B cell (primary cell): ENCODE measurements at regions not wholly inside any gene's neighbourhood (a gene's known extent, or its start where the extent isn't known, plus 50 kb on each side); places are given as distances from the start of the nearest gene placed in this dataset.

Source experiments
- ATAC-seq: fragments of 200-7000 bp; cut with Tn5 transposase; one replicate; pipeline ENCODE4 v1.10.0; 2021; ENCODE audit warnings: low read depth, mild to moderate bottlenecking, moderate number of reproducible peaks, moderate library complexity
- CTCF ChIA-PET: fragments of 350-600 bp; sonication (Branson Sonifier 250); formaldehyde crosslinking; loops from one replicate; lab custom pipeline; 2021; ENCODE audit warnings: antibody characterized with exemption, inconsistent platforms; lab: Charles Lee
- POLR2A ChIA-PET: fragments of 350-600 bp; sonication (Branson Sonifier 250); formaldehyde crosslinking; loops from one replicate; lab custom pipeline; 2021; ENCODE audit warnings: antibody characterized with exemption; lab: Charles Lee
- DNase-seq: peaks from one replicate; pipeline ENCODE4 v3.0.0; 2013
- H2AFZ ChIP-seq: 2 replicates; pipeline ENCODE4 v1.6.1; 2012; ENCODE audit warnings: mild to moderate bottlenecking, low read depth, low read length; ENCODE audit not compliant: insufficient read depth, poor library complexity, severe bottlenecking
- H3K27ac ChIP-seq, 2 donors: 1 replicate in 1 of 2; 2 replicates in 1 of 2; pipeline ENCODE4 v1.5.1; 2012 to 2013; ENCODE audit warnings: low read length in 2 of 2, mild to moderate bottlenecking in 2 of 2, moderate library complexity in 1 of 2
- H3K27me3 ChIP-seq, 4 experiments: fragments of 200-600 bp in 1 of 4; sonication (generic) in 1 of 4; replicated peaks in 1 of 4; 1 replicate in 2 of 4; 2 replicates in 2 of 4; pipeline versions ENCODE4 v1.6.1 to v1.7.0; 2013 to 2016; ENCODE audit warnings: low read length in 3 of 4, mild to moderate bottlenecking in 2 of 4, mixed read lengths in 1 of 4, moderate library complexity in 1 of 4; ENCODE audit not compliant: insufficient read depth in 4 of 4, control insufficient read depth in 3 of 4; ENCODE audit errors: control extremely low read depth in 1 of 4
- H3K36me3 ChIP-seq, 2 experiments: replicated peaks in 1 of 2; 1 replicate in 1 of 2; 2 replicates in 1 of 2; pipeline versions ENCODE4 v1.6.1 to v1.7.1; 2013; ENCODE audit warnings: low read length in 1 of 2; ENCODE audit not compliant: insufficient read depth in 2 of 2, control insufficient read depth in 1 of 2; ENCODE audit errors: control extremely low read depth in 1 of 2, extremely low read depth in 1 of 2
- H3K4me1 ChIP-seq, 2 donors: fragments of 200-600 bp in 1 of 2; sonication (generic) in 1 of 2; 1 replicate in 1 of 2; 2 replicates in 1 of 2; pipeline versions ENCODE4 v1.5.1 to v1.6.1; 2013 to 2017; ENCODE audit warnings: low read length in 2 of 2; ENCODE audit not compliant: control insufficient read depth in 2 of 2, insufficient read depth in 2 of 2
- H3K4me2 ChIP-seq: replicated peaks from 2 replicates; pipeline ENCODE3; 2012; ENCODE audit warnings: mild to moderate bottlenecking, low read depth, low read length; ENCODE audit not compliant: poor library complexity, severe bottlenecking
- H3K4me3 ChIP-seq, 5 experiments: fragments of 200-600 bp in 1 of 5; sonication (generic) in 1 of 5; 1 replicate in 3 of 5; 2 replicates in 2 of 5; pipeline versions ENCODE4 v1.5.1 to v1.7.0; 2011 to 2016; ENCODE audit warnings: low read length in 4 of 5, mild to moderate bottlenecking in 4 of 5, low read depth in 2 of 5, control low read depth in 1 of 5, moderate library complexity in 1 of 5; ENCODE audit not compliant: insufficient read depth in 1 of 5; ENCODE audit errors: control extremely low read depth in 1 of 5, extremely low read depth in 1 of 5
- H3K79me2 ChIP-seq: fragments of 200-600 bp; sonication (generic); one replicate; pipeline ENCODE4 v1.6.0; 2016; ENCODE audit warnings: low read length; ENCODE audit not compliant: control insufficient read depth, insufficient read depth
- H3K9ac ChIP-seq: fragments of 200-600 bp; sonication (generic); 2 replicates; pipeline ENCODE4 v1.6.1; 2017; ENCODE audit warnings: mild to moderate bottlenecking, low read length, moderate library complexity
- H3K9me3 ChIP-seq, 3 donors: one replicate each; pipeline versions ENCODE4 v1.6.1 to v1.7.1; 2013; ENCODE audit warnings: low read length in 2 of 3; ENCODE audit not compliant: control insufficient read depth in 2 of 3, insufficient read depth in 1 of 3; ENCODE audit errors: control extremely low read depth in 1 of 3
- H4K20me1 ChIP-seq: 2 replicates; pipeline ENCODE4 v1.6.0; 2012; ENCODE audit warnings: mild to moderate bottlenecking, low read length; ENCODE audit not compliant: insufficient read depth, control insufficient read depth, poor library complexity, severe bottlenecking
- H3K27ac Mint-ChIP-seq: one replicate; pipeline ENCODE4 v1.8.0; 2021; ENCODE audit warnings: mixed read lengths
- H3K27me3 Mint-ChIP-seq: one replicate; pipeline ENCODE4 v1.8.0; 2021; ENCODE audit warnings: mixed read lengths
- H3K4me1 Mint-ChIP-seq: one replicate; pipeline ENCODE4 v1.8.0; 2021; ENCODE audit warnings: mixed read lengths
- H3K4me3 Mint-ChIP-seq: one replicate; pipeline ENCODE4 v1.8.0; 2021; ENCODE audit warnings: mixed read lengths
- H3K9me3 Mint-ChIP-seq: one replicate; pipeline ENCODE4 v1.8.0; 2022; ENCODE audit warnings: mixed read lengths; ENCODE audit not compliant: insufficient read depth
- CTCF ChIP-seq: fragments of 200-600 bp; IDR thresholded peaks from one replicate; pipeline ENCODE4 v1.8.0; 2022; ENCODE audit warnings: antibody characterized with exemption, mild to moderate bottlenecking
- EZH2 ChIP-seq: IDR thresholded peaks from 2 replicates; pipeline ENCODE4 v1.6.1; 2012; ENCODE audit warnings: borderline replicate concordance, low read depth, mild to moderate bottlenecking, moderate library complexity, low read length; ENCODE audit not compliant: insufficient read depth, poor library complexity, severe bottlenecking
- WGBS: methylation state at CpG from one replicate; pipeline ENCODE4 v1.1.5; 2013; ENCODE audit warnings: missing lambda C conversion rate; ENCODE audit not compliant: insufficient coverage; 5-methylcytosine and 5-hydroxymethylcytosine counted together
- intact Hi-C: fragments of 100-400 bp; cut with micrococcal nuclease; formaldehyde crosslinking; loops from one replicate; pipeline ENCODE4 v1.10.0; 2022

GRCh38 chr19:29119590-29119989, 93.4 kb downstream of the UQCRFS1 start:
- no peaks in the 10 kb centered on the region for H3K36me3 ChIP-seq
- H3K27me3 Mint-ChIP-seq = no peaks in the 10 kb centered on the region
- no peak for TF ChIP-seq EZH2
- no peak for TF ChIP-seq CTCF
- no peak overlapping the region for H3K27ac Mint-ChIP-seq
- no peaks in the 10 kb centered on the region for H3K4me1 Mint-ChIP-seq
- no peak overlapping the region for H3K27ac ChIP-seq
- no peak overlapping the region for H3K4me2 ChIP-seq
- no peak overlapping the region for H3K4me3 ChIP-seq
- peaks cover 4% of the 10 kb centered on the region for H3K9me3 Mint-ChIP-seq
- intact Hi-C loops = no loop called here
- no peak for ATAC-seq
- no peak overlapping the region for H3K4me3 Mint-ChIP-seq
- H2AFZ ChIP-seq = no peak overlapping the region
- H3K79me2 ChIP-seq = no peaks in the 10 kb centered on the region
- no peak for DNase-seq
- no peak overlapping the region for H3K9ac ChIP-seq
- ChIA-PET POLR2A (no interaction called here), CTCF (no interaction called here)
- no peaks in the 10 kb centered on the region for H4K20me1 ChIP-seq
- no peaks in the 10 kb centered on the region for H3K27me3 ChIP-seq
- peaks cover 0 to 61% (median 0%) of the 10 kb centered on the region in 3 donors for H3K9me3 ChIP-seq
- H3K4me1 ChIP-seq = no peaks in the 10 kb centered on the region
- WGBS = 64% methylated on average over 8 of the region's 9 CpGs

- ChIA-PET POLR2A (no interaction called here), CTCF (no interaction called here)
- H3K27ac Mint-ChIP-seq = no peak overlapping the region
- no peaks in the 10 kb centered on the region for H3K79me2 ChIP-seq
- DNase-seq (no peak), ATAC-seq (no peak)
- H4K20me1 ChIP-seq = no peaks in the 10 kb centered on the region
- no peak overlapping the region for H3K27ac ChIP-seq
- TF ChIP-seq EZH2 (no peak), CTCF (no peak)
- no peak overlapping the region for H3K9ac ChIP-seq
- no peaks in the 10 kb centered on the region for H3K27me3 Mint-ChIP-seq
- H3K36me3 ChIP-seq = no peaks in the 10 kb centered on the region
- no peaks in the 10 kb centered on the region for H3K4me1 Mint-ChIP-seq
- H2AFZ ChIP-seq = no peak overlapping the region
- intact Hi-C loops = no loop called here
- no peak overlapping the region for H3K4me3 Mint-ChIP-seq
- 56% methylated on average over 3 of the region's 3 CpGs for WGBS
- no peaks in the 10 kb centered on the region for H3K4me1 ChIP-seq
- peaks cover 0 to 59% (median 0%) of the 10 kb centered on the region in 3 donors for H3K9me3 ChIP-seq
- no peaks in the 10 kb centered on the region for H3K27me3 ChIP-seq
- peaks cover 4% of the 10 kb centered on the region for H3K9me3 Mint-ChIP-seq
- H3K4me2 ChIP-seq = no peak overlapping the region
- H3K4me3 ChIP-seq = no peak overlapping the region
These were observed 94.6 kb downstream of the UQCRFS1 start for GRCh38 chr19:29118389-29118788.
